ENCODE measurements at regions not wholly inside any gene's neighbourhood (a gene's known extent, or its start where the extent isn't known, plus 50 kb on each side); places are given as distances from the start of the nearest gene placed in this dataset.

DNA sequence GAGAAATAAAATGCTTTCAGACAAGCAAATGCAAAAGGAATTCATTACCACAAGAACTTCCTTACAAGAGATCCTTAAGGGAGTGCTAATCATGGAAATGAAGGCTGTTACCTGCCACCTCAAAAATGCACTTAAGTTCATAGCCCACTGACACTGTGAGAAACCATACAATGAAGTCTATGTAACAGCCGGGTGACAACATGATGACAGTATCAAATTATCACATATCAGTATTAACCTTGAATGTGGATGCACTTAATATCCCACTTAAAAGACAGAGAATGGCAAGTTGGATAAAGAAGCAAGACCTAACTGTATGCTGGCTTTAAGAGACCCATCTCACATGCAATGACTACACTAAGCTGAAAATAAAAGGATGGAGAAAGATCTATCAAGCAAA is 403.4 kb upstream of the MC4R start:
- no peak for TF ChIP-seq BCL6 (CRISPR knock-in tag; IDR thresholded peaks at IDR 0.05)
- no peak for TF ChIP-seq SIN3A (IDR thresholded peaks at IDR 0.05; ENCODE audit: borderline replicate concordance in 2 of 2, control insufficient read depth in 1 of 2, low read depth in 2 of 2, low read length in 2 of 2)
- TF ChIP-seq ZNF444 (CRISPR knock-in tag; IDR thresholded peaks at IDR 0.05), result no peak
- no peak for TF ChIP-seq BHLHE40 (IDR thresholded peaks at IDR 0.05; ENCODE audit: low read length)
- TF ChIP-seq HDAC6 (IDR thresholded peaks at IDR 0.05; ENCODE audit: low read depth, low read length), result no peak
- TF ChIP-seq, protein P1, sequence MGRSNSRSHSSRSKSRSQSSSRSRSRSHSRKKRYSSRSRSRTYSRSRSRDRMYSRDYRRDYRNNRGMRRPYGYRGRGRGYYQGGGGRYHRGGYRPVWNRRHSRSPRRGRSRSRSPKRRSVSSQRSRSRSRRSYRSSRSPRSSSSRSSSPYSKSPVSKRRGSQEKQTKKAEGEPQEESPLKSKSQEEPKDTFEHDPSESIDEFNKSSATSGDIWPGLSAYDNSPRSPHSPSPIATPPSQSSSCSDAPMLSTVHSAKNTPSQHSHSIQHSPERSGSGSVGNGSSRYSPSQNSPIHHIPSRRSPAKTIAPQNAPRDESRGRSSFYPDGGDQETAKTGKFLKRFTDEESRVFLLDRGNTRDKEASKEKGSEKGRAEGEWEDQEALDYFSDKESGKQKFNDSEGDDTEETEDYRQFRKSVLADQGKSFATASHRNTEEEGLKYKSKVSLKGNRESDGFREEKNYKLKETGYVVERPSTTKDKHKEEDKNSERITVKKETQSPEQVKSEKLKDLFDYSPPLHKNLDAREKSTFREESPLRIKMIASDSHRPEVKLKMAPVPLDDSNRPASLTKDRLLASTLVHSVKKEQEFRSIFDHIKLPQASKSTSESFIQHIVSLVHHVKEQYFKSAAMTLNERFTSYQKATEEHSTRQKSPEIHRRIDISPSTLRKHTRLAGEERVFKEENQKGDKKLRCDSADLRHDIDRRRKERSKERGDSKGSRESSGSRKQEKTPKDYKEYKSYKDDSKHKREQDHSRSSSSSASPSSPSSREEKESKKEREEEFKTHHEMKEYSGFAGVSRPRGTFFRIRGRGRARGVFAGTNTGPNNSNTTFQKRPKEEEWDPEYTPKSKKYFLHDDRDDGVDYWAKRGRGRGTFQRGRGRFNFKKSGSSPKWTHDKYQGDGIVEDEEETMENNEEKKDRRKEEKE (IDR thresholded peaks at IDR 0.05; ENCODE audit: borderline replicate concordance in 1 of 2, control insufficient read depth in 1 of 2, low read depth in 2 of 2, low read length in 1 of 2), result no peak
- no peak for TF ChIP-seq MECOM (CRISPR knock-in tag; IDR thresholded peaks at IDR 0.05)
- no peak for TF ChIP-seq ASH1L (IDR thresholded peaks at IDR 0.05; ENCODE audit: borderline replicate concordance, low read depth, partially characterized antibody)
- no peak for TF ChIP-seq CBX2 (IDR thresholded peaks at IDR 0.05; ENCODE audit: insufficient read depth, low read length, poor library complexity, severe bottlenecking)
- no peak for TF ChIP-seq ZNF232 (CRISPR knock-in tag; IDR thresholded peaks at IDR 0.05)
